ENCODE measurements at regions not wholly inside any gene's neighbourhood (a gene's known extent, or its start where the extent isn't known, plus 50 kb on each side); places are given as distances from the start of the nearest gene placed in this dataset.
"Not testable (repeated sequence)": the region's sequence is repeated elsewhere in the genome, so short reads cannot be mapped to it uniquely, and the experiment has no call there.

DNA sequence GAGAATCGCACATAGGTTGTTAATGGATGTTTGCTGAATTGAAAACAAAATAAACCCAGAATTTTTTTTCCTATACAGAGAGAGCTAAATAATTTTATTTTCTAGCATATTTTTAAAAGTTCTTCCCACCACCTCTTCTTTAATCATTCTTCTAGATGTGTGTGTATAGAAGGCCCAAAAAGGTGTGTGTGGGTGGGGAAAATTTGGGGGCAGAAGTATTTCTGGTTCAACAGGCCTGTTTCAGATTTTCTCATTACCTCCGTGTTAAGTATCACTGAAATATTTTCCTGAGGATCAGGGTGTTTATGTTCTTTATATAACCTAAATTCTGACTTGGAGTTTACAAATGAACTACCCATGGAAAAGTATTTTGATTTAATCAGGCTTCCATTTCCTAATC is 144.2 kb upstream of the ZNF804B start:
- DNase-seq (ENCODE audit: low read depth in 4 of 4, low spot score in 2 of 4): no peak

DNA sequence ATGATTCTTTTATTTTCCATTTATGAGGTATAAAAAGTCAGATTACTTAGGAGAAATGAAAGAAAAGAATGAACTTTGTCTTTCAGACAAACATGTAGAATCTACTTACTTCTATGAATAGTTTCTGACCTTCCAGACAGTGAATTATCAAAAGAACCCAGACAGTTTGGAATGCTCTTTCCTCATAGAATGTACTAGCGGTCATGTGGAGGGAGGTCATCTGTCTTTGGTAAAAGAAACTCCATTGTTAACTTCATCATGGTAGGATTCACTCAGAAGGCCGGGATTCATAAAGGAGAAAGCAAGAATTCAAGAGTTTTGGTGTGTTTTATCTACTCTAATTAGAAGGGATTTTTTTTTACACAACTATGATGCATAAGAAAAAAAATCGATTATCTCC is 144.8 kb upstream of the ZNF804B start:
- no peak for DNase-seq (ENCODE audit: low read depth in 4 of 4, low spot score in 2 of 4)

DNA sequence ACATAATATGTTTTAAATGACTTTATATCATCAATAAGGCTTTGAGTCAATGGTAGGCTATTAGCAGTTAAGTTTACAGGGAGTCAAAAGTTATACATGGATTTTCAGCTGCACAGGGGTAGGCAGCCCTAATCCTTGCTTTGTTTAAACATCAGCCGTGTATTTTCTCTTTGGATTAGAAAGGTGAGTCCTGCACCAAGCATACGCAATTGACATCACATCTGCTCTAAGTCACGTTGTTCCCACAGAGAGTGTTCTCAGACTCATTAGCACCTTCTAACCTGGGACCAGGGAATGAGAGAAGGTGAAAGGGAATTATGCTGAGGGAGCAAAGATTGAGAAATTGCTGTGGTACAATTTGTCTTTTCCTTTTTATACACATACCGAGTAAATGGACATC is 148.6 kb upstream of the ZNF804B start:
- DNase-seq (ENCODE audit: low read depth in 4 of 4, low spot score in 2 of 4): no peak

DNA sequence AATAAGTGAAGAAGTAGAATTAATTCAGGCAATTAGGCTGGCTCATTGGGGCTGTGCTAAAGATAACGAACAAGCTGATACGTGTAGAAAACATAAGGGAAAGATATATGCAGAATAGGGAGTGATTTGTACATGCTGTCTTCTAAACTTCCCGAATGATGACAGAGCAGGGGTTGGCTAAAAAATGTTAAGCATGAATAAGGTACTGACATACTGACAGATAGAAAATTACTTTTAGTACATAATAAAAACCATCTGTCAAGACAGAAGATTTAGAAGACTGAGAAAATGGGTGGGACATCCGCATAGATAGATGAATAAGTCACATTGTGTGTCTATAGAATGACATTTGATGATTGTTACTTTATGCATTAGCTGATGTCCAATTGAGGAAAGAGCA is 158.8 kb upstream of the ZNF804B start:
- no peak for DNase-seq (ENCODE audit: low read depth in 4 of 4, low spot score in 2 of 4)

DNA sequence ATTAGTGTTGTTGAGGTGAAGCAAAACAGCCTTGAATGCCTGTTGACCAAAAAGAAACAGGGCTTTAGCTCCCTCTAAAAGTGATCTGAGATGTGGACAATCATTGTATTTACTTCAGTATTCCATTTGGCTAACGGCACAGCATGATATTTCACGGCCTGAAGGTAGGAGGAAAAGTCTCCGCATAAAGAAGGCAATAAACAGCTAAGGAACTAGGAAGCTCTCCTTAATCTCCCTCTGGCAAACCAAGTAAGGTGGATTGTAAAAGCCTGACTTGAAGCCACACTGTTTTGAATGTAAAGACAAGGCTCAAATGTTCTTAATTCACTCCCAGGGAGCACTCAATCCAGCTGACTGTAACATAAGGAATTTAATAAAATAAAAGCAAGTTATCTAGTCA is 160.0 kb upstream of the ZNF804B start:
- no peak for DNase-seq (ENCODE audit: low read depth in 4 of 4, low spot score in 2 of 4)

DNA sequence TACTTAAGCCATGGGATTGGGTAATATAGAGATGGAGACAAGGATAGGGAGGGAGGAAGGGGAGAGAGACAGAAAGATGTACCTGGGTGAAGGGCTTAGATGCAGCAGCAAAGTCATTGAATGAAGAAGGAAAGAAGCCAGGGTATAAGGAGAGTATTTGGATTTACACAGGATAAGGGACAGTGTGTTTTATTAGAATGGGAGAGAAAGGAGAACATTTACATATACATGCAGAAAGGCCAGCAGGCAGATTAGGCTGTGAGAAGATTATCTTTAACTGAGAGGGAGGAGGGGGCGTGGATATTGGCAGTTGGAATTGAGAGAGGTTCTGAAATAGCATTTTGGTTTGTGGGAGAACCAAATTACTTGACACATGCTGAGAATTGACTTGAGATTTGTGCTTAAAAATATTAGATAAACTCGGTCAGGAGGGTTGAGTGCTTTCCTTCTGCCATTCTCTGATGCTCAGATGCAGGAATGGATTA is 161.5 kb upstream of the ZNF804B start:
- no peak for DNase-seq (ENCODE audit: low read depth in 4 of 4, low spot score in 2 of 4)

DNA sequence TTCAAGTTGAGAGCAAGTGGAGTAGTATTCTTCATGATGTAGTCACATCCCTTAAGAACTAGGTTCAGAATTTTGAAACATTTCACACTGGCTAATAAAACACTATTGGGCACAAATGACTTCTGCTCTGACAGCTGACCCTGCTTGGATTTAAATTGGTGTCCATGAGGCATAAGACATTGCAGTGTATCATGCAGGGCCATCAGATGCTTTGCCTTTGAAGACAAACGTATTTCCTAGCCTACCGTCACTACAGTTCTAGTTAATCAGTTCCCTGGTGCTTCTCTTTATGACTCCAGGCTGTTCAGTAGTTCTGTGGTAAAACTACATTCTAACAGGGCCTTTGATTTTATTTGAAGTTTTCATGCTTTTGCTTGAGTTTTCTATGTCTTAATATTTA is 168.5 kb upstream of the ZNF804B start:
- no peak for DNase-seq (ENCODE audit: low read depth in 4 of 4, low spot score in 2 of 4)

DNA sequence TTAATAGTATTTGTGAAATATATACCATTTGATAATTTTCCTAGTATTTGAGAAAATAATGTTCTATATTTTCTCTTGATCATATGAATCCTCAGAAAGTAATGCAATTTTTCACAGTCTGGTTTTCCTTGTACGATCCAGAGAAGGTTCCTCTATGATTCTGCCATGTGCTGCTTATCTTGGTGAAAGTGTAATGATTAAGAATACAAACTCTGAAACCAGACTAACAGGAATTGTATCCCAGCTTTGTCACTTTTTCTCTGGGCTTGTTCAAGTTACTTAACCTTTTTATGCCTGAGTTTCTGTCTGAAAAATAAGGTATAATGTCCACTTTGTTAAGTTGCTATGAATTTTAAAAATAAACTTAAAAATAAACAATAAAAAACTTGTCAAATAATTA is 169.6 kb upstream of the ZNF804B start:
- DNase-seq (ENCODE audit: low read depth in 4 of 4, low spot score in 2 of 4): no peak

DNA sequence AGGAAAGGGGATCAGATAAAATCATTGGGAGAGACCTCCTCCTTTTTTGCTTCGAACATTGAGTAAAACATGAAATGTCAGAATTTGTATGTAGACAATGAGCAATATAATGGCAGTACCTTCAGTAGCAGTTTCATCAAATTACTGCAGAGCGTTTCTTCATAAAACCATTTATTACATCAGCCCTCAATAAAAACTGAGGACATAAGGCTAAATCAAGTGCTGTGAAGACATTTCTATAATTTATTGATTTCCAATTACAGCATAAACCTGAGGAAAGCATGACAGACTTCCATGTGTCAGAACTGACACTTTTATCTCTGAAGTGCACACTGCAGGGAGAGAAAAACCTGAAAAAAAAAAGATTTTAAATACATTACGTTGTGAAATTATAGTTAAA is 172.6 kb upstream of the ZNF804B start:
- DNase-seq (ENCODE audit: low read depth in 4 of 4, low spot score in 2 of 4): no peak

DNA sequence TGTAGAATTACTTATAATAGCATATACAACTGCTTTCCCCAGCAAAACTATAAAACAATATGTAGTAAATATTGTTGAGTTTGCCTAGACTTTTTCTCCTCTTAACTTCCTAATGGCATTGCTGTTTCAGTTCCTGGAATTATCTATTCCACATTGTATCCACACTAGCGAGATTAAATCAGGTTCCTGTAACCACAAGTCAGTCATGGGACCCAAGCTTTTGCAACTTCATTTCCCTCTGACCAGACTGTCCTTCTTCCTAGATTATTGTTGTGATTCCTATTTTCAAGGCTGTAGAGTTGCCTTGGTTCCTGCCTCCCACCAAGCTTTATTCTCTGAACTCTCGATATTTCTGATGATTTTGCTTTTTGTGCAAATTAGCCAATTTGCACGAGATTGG is 173.3 kb upstream of the ZNF804B start:
- DNase-seq (ENCODE audit: low read depth in 4 of 4, low spot score in 2 of 4): no peak

DNA sequence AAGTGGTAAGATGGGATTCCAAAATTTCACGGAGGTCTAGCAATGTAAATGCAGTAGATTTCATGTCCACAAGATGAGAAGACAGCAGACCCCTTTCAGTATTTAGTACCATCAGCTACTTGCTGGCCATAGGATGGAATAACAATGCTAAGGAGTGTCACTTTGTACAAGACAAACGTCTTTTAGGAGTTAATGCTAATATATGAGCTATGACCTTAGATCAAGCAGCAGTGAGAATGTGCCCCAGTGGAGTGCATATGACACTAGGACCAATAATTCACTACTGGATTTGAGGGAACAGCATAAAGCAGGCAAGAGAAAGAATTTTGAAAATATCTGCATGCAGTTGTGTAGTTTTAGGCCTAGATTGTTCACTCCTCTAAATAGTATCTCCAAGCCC is 182.8 kb upstream of the ZNF804B start:
- no peak for DNase-seq (ENCODE audit: low read depth in 4 of 4, low spot score in 2 of 4)

DNA sequence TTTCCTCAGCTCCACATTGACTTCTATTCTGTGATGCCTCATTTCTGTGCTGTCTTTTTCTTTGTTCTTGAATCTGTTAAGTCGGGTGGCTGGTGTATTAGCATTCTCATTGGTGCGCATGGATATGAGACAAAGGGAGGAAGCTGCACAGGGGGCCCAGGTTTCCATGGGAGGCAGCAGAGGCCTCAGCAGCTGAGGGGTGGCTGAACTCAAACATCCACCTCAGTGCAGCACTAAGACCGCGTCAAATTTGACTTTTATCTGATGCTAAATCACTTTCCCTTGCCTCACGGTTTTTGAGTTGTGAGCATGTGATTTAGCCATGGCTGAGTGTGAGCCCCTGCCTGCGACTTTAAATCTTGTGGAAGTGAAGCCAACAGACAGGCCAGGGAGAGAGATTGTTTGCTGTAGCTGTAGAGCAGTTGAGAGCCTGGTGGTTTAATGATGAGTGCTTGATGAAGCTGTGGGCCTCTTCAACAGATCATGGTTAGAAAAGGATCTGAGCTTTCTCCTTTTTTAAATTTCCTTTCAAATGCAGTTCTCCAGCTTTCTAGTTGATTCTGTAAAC is 193.3 kb upstream of the ZNF804B start:
- no peak for DNase-seq (ENCODE audit: low read depth in 4 of 4, low spot score in 2 of 4)

DNA sequence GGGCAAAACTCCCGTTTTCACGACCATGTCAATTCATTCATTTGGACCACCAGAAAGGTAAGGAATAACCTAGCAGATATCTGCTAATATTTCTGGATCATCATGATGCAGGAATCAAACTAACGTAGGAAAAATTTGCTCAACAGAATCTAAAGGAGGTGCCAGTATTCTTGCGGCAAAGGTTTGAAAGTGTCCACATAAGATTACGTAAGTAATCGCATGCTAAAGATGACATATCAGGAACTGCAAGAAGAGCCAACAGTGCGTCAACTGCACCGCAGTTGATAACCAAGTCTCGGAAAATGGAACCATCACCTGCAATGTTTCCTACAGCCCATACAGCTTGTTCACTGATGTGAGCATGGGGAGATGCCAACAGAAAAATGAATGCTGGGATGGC is 194.1 kb upstream of the ZNF804B start:
- no peak for DNase-seq (ENCODE audit: low read depth in 4 of 4, low spot score in 2 of 4)

DNA sequence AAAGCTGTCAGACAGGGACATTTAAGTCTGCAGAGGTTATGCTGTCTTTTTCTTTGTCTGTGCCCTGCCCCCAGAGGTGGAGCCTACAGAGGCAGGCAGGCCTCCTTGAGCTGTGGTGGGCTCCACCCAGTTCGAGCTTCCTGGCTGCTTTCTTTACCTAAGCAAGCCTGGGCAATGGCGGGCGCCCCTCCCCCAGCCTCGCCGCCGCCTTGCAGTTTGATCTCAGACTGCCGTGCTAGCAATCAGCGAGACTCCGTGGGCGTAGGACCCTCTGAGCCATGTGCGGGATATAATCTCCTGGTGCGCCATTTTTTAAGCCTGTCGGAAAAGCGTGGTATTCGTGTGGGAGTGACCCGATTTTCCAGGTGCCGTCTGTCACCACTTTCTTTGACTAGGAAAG is 203.1 kb upstream of the ZNF804B start:
- not testable (repeated sequence) for DNase-seq (ENCODE audit: low read depth in 4 of 4, low spot score in 2 of 4)

DNA sequence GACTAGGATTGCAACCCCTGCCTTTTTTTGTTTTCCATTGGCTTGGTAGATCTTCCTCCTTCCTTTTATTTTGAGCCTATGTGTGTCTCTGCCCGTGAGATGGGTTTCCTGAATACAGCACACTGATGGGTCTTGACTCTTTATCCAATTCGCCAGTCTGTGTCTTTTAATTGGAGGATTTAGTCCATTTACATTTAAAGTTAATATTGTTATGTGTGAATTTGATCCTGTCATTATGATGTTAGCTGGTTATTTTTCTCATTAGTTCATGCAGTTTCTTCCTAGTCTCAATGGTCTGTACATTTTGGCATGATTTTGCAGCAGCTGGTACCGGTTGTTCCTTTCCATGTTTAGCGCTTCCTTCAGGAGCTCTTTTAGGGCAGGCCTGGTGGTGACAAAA is 204.7 kb upstream of the ZNF804B start:
- not testable (repeated sequence) for DNase-seq (ENCODE audit: low read depth in 4 of 4, low spot score in 2 of 4)

DNA sequence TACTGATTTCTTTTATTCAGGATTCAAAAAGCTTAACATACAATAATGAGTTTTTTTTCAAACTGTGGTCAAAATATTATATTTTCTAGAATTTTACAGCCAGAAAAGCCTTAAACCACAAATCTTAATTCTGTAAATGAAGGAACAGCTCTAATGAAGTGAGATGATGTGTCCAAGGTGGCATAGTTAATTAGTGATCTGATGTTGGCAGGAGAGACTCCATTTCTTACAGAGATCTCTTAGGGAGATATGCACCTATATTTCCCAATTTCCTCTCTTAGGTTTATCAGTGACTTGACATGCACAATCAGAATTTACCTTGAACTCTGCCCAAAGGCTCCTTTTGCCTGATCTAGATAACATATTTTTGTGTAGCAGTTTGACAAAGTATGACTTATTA is 211.1 kb upstream of the ZNF804B start:
- no peak for DNase-seq (ENCODE audit: low read depth in 4 of 4, low spot score in 2 of 4)

DNA sequence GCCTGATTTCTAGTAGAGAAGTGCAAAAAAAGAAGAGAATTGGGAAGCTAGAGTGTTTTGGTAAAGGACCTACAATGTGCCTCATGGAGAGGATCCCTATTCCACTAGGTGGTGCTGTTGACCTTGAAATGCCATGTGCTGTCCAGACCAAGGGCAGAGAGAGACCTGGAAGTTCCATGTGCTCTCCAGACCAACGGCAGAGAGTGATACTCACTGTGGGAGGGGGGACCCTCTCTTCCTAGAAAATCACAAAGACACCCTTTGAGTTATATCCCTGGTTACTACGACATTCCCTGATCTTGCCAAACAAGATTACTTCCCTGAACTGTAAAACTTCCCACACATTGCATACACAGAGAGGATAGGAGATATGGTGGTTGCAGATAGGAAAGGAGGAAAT is 212.7 kb upstream of the ZNF804B start:
- no peak for DNase-seq (ENCODE audit: low read depth in 4 of 4, low spot score in 2 of 4)

DNA sequence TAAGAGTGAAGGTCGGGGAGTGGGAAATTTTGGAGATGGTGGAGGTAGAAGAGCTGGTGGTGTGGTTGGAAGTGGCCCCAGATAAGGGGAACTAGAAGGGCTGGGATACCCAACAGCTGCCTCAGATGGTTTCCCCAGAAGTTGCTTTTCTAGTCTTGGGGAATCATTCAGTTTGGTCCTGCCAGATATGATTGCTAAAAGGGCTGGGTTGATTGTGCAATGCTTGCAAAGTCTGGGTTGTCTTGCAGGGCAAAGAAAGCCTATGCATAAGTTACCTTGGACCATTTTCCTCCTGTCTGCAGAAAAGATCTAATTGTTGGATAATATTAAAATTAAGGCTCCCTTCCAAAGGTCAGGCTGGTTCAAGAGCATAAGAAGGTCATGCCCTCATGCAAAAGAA is 213.8 kb upstream of the ZNF804B start:
- no peak for DNase-seq (ENCODE audit: low read depth in 4 of 4, low spot score in 2 of 4)

DNA sequence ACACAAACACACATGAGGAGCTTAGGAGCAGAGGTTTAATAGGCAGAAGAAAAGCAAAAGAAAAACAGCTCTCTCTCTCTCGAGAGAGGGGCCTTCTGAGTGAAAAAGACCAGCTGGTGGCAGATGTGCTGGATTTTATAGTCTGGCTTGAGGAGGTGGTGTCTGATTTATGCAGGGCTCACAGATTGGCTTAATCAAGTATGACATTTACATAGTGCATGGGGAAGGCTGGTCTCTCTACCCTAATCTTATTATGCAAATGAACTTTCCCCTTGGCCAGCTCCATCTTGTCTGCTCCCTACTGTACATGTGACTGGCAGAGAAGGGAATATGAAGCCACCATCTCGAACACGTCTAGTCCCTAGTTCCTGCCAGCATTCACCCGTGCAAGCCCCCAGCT is 219.5 kb upstream of the ZNF804B start:
- DNase-seq (ENCODE audit: low read depth in 4 of 4, low spot score in 2 of 4): peak; percentile 52 to 72 (median 60)

DNA sequence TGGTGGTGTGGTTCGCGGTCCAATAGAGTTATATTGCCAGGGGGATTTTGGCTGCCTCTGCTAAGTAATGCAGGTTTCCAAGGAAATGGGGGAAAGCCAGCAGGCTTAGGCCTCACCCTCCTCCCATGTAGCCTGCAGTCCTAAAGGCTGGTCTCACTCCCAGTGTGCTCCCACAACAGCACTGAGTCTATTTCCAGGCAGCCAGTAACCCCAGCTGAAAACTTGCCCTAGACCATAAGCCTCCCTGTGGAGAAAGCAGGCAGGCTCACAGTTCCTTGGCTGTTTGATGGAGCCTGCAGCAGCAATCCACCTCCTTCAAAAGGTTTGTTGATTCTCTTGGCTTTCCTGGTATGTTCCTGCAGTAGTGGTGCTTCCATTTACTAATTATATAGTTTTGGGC is 220.0 kb upstream of the ZNF804B start:
- DNase-seq (ENCODE audit: low read depth in 4 of 4, low spot score in 2 of 4): peak in 1 of 4 donors; percentile 18

DNA sequence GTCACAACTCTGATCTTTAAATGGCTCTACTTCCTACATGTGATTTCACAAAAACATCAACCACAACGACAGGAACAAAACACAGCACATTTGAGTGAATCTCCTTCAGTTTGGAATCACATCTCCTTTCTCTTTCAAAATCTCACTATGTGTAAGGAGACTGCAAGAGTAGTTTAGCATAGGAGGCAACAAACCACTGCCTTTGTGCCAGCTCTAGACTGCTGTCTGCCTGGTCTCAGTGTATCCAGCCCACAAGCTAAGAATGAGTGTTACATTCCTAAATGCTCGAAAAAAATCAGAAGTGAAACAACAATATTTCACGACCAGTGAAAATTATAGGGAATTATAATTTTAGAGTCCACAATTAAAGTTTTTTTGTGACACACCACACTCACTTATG is 217.0 kb upstream of the STEAP4 start:
- no peak for DNase-seq (ENCODE audit: low read depth in 4 of 4, low spot score in 2 of 4)

DNA sequence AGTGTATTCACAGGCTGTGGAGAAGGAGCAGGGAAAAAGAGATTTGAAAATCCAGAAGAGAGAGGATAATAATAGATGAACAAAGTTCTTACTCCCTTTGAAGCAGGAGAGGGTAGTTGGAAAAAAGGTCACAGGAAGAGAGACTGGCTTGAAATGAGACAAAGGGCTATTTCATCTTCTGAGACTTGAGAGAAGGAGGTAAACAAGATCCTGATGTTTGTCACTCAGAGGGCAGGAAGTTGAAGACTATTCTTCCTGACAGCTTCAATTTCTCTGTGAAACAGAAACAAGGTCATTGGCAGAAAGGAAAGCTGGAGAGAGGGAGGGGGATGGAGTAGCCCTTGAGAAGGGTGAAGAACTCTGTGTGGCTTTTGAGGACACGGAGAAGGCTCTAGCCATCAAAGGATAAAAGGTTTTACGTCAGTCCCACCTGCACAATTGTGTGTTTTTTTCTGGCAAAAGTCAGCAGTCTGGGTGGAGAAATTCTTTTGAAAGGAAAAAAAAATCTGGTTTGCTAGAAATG is 216.1 kb upstream of the STEAP4 start:
- DNase-seq (ENCODE audit: low read depth in 4 of 4, low spot score in 2 of 4): no peak

DNA sequence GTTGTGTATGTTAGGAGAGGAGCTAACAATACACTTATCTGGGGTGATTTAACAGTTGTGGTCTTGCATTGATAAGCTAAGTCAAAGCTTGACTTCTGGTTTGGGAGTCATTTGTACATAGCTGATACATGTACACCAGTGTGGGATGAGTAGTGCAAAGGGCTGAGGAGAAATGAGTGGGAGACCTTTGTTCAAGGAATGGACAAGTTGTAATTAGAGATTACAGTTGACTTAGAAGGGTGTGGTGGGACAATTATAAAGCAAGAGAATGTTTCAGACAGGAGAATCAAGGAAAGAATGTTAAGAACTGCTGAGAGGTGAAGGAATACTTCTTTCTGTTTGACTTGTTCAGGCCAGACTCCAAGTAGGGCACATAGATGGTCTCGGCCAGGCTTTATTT is 209.7 kb upstream of the STEAP4 start:
- no peak for DNase-seq (ENCODE audit: low read depth in 4 of 4, low spot score in 2 of 4)
